SU-DHL-6 (cell line): ENCODE measurements at regions not wholly inside any gene's neighbourhood (a gene's known extent, or its start where the extent isn't known, plus 50 kb on each side); places are given as distances from the start of the nearest gene placed in this dataset.

Source experiments
- H2AFZ ChIP-seq: fragments of 200-600 bp; sonication (generic); 2 replicates; pipeline ENCODE4 v1.6.1; 2014; ENCODE audit warnings: low read depth, mild to moderate bottlenecking, moderate library complexity, mixed read lengths, antibody characterized with exemption, low read length; ENCODE audit not compliant: severe bottlenecking
- H3F3A ChIP-seq: fragments of 200-600 bp; shearing (Covaris generic); 2 replicates; pipeline ENCODE4 v1.6.0; 2016; ENCODE audit warnings: antibody characterized with exemption, mild to moderate bottlenecking; ENCODE audit not compliant: insufficient read depth
- H3K27ac ChIP-seq: fragments of 200-600 bp; sonication (generic); 2 replicates; pipeline ENCODE4 v1.5.1; 2016; ENCODE audit warnings: low read depth, mild to moderate bottlenecking, low read length, moderate library complexity, mixed read lengths
- H3K27me3 ChIP-seq: fragments of 200-600 bp; sonication (generic), shearing (Covaris generic); 2 replicates; pipeline ENCODE4 v1.6.0; 2014; ENCODE audit warnings: mild to moderate bottlenecking, low read length
- H3K36me3 ChIP-seq: fragments of 200-600 bp; sonication (generic); 2 replicates; pipeline ENCODE4 v1.6.1; 2014; ENCODE audit warnings: mild to moderate bottlenecking, low read length, mixed read lengths
- H3K4me2 ChIP-seq: fragments of 300-600, 200-600 bp; shearing (Covaris generic), sonication (generic); 2 replicates; pipeline ENCODE4 v1.6.0; 2014; ENCODE audit warnings: low read length, low read depth, mild to moderate bottlenecking; ENCODE audit not compliant: poor library complexity, severe bottlenecking
- H3K4me3 ChIP-seq: fragments of 200-600 bp; sonication (generic); 2 replicates; pipeline ENCODE4 v1.5.1; 2014; ENCODE audit warnings: antibody characterized with exemption, low read length, mild to moderate bottlenecking, mixed read lengths; ENCODE audit not compliant: insufficient read depth, poor library complexity, severe bottlenecking
- H3K79me2 ChIP-seq: fragments of 200-600 bp; sonication (generic); 2 replicates; pipeline ENCODE4 v1.6.1; 2014; ENCODE audit warnings: mild to moderate bottlenecking, low read length, moderate library complexity; ENCODE audit not compliant: insufficient read depth
- H3K9ac ChIP-seq: fragments of 200-600 bp; sonication (generic); 2 replicates; pipeline ENCODE4 v1.7.0; 2014; ENCODE audit warnings: mild to moderate bottlenecking, low read length
- H3K9me2 ChIP-seq: fragments of 200-600 bp; sonication (generic); replicated peaks from 2 replicates; pipeline ENCODE4 v1.6.1; 2014; ENCODE audit warnings: low read length; ENCODE audit not compliant: insufficient read depth
- H3K9me3 ChIP-seq: fragments of 200-600 bp; sonication (generic); 2 replicates; pipeline ENCODE4 v1.6.1; 2014; ENCODE audit warnings: low read length, mixed read lengths; ENCODE audit not compliant: insufficient read depth
- H4K20me1 ChIP-seq: fragments of 200-600 bp; sonication (generic); 2 replicates; pipeline ENCODE4 v1.6.1; 2014; ENCODE audit warnings: low read depth, mild to moderate bottlenecking, antibody characterized with exemption, low read length, moderate library complexity, mixed read lengths
- EZH2phosphoT487 ChIP-seq: fragments of 200-600 bp; sonication (generic), shearing (Covaris generic); conservative IDR thresholded peaks from 2 replicates; pipeline ENCODE4 v1.6.1; 2018; ENCODE audit warnings: mild to moderate bottlenecking, antibody characterized with exemption, low read length, moderate library complexity, mixed read lengths
- TF ChIP-seq, protein P1 (sequence below): fragments of 200-600 bp; sonication (generic); IDR thresholded peaks from one replicate; pipeline ENCODE4 v1.5.1; 2017; ENCODE audit warnings: antibody characterized with exemption, mild to moderate bottlenecking, low read length, moderate library complexity; ENCODE audit not compliant: insufficient read depth, poor library complexity, severe bottlenecking

- Histone ChIP-seq H3K27ac (no peak overlapping the region), H3K79me2 (no peaks in the 10 kb centered on the region), H3F3A (no peaks in the 10 kb centered on the region), H3K4me2 (no peak overlapping the region), H3K9me2 (no peaks in the 10 kb centered on the region), H3K4me3 (no peak overlapping the region), H3K9ac (no peak overlapping the region), H3K27me3 (no peaks in the 10 kb centered on the region), H3K9me3 (no peaks in the 10 kb centered on the region), H3K36me3 (no peaks in the 10 kb centered on the region), H4K20me1 (no peaks in the 10 kb centered on the region), H2AFZ (no peak overlapping the region)
- TF ChIP-seq EZH2phosphoT487 = no peak
- TF ChIP-seq, protein P1, sequence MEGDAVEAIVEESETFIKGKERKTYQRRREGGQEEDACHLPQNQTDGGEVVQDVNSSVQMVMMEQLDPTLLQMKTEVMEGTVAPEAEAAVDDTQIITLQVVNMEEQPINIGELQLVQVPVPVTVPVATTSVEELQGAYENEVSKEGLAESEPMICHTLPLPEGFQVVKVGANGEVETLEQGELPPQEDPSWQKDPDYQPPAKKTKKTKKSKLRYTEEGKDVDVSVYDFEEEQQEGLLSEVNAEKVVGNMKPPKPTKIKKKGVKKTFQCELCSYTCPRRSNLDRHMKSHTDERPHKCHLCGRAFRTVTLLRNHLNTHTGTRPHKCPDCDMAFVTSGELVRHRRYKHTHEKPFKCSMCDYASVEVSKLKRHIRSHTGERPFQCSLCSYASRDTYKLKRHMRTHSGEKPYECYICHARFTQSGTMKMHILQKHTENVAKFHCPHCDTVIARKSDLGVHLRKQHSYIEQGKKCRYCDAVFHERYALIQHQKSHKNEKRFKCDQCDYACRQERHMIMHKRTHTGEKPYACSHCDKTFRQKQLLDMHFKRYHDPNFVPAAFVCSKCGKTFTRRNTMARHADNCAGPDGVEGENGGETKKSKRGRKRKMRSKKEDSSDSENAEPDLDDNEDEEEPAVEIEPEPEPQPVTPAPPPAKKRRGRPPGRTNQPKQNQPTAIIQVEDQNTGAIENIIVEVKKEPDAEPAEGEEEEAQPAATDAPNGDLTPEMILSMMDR = no peak
Observed at GRCh38 chr1:84086616-84087015, 57.5 kb upstream of the PRKACB start.

- H3K79me2 ChIP-seq = no peaks in the 10 kb centered on the region
- no peak overlapping the region for H3K4me2 ChIP-seq
- H3K9ac ChIP-seq = no peak overlapping the region
- no peak overlapping the region for H3K27ac ChIP-seq
- no peaks in the 10 kb centered on the region for H3K9me2 ChIP-seq
- no peaks in the 10 kb centered on the region for H3K36me3 ChIP-seq
- TF ChIP-seq EZH2phosphoT487 = no peak
- TF ChIP-seq, protein P1 = no peak
- H3F3A ChIP-seq = no peaks in the 10 kb centered on the region
- H4K20me1 ChIP-seq = no peaks in the 10 kb centered on the region
- H3K9me3 ChIP-seq = no peaks in the 10 kb centered on the region
- H3K4me3 ChIP-seq = no peak overlapping the region
- no peaks in the 10 kb centered on the region for H3K27me3 ChIP-seq
- no peak overlapping the region for H2AFZ ChIP-seq
Observed at GRCh38 chr1:84086189-84086588, 57.9 kb upstream of the PRKACB start.

- TF ChIP-seq, protein P1 = no peak
- TF ChIP-seq EZH2phosphoT487 = no peak
- H3K27me3 ChIP-seq = no peaks in the 10 kb centered on the region
- H3K4me2 ChIP-seq = no peak overlapping the region
- no peaks in the 10 kb centered on the region for H4K20me1 ChIP-seq
- H3K9ac ChIP-seq = no peak overlapping the region
- no peaks in the 10 kb centered on the region for H3K36me3 ChIP-seq
- H3F3A ChIP-seq = peaks cover 6% of the 10 kb centered on the region
- H3K4me3 ChIP-seq = no peak overlapping the region
- H3K79me2 ChIP-seq = no peaks in the 10 kb centered on the region
- no peak overlapping the region for H3K27ac ChIP-seq
- H3K9me3 ChIP-seq = no peaks in the 10 kb centered on the region
- H2AFZ ChIP-seq = no peak overlapping the region
- H3K9me2 ChIP-seq = no peaks in the 10 kb centered on the region
Observed at GRCh38 chr1:84083307-84083706, 60.8 kb upstream of the PRKACB start.
